ENCODE measurements at regions not wholly inside any gene's neighbourhood (a gene's known extent, or its start where the extent isn't known, plus 50 kb on each side); places are given as distances from the start of the nearest gene placed in this dataset.
"Not testable (repeated sequence)": the region's sequence is repeated elsewhere in the genome, so short reads cannot be mapped to it uniquely, and the experiment has no call there.

DNA sequence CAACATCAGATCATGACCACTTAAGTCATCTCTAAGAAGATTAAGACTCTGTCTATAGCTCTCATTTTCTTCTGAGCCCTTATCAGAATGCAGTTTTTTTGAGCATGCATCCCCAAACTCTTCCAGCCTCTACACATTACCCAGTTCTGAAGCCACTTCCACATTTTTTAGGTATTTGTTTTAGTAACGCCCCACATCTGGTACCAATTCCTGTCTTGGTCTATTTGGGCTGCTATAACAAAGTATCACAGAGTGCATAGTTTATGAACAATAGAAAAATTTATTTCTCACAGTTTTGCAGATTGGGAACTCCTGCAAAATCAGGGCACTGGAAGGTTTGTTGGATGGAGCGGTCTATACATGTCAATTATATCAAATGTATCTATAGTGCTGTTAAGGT lies 107.7 kb upstream of the KCND2 start:
- DNase-seq = no peak

DNA sequence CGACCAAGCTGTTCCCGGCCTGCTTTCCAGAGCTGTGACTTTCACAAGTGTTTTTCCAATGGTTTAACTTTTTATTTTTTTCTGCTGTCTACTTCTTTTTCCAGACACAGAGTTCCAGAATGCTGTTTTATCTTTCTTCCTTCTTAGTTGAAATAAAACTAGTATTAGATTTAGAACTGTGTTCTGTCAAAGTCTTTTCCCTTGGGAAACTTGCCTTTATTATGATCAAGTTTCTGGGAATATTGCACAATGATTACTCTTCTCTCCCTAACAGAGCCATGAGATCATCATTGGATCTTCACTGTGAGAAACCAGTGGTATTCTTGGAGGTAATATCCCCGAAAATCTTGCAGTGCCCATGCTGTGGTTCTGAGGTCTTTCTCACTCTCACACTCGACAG lies 104.9 kb upstream of the KCND2 start:
- no peak for DNase-seq

DNA sequence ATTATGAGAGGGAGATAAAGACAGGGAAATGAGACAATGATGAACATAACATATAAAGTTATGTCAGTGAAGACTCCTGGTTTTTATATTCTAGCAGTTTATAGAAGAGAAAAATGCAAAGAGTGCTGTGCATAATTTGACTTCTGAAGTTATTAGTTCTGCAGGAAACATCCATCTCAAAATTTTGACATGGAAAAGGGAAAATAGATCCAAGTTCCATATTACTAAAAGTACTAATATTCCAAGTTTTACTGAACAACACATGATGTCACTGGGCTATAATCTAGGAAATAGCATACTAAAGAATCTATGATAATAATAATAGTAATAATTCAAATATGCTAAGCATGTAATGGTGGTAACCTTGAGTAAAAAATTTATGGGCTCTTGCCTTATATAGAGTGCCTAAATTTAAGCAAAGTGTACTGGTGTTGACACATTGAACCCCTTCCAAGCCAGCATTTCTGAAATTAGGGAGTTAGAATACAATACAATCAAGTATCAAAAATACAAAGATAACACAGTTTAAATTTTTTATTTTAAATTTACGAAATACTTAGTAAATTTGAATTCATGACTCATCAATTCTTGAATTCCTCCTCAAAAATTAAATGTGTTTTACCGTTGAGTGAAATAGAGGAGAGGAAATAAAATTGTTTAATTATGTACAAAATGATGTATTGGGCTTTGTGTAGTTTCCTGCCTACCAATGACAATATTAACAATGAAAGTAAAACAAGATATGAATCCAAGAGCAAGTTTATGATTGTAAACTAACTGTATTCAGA lies 102.8 kb upstream of the KCND2 start:
- DNase-seq = no peak

DNA sequence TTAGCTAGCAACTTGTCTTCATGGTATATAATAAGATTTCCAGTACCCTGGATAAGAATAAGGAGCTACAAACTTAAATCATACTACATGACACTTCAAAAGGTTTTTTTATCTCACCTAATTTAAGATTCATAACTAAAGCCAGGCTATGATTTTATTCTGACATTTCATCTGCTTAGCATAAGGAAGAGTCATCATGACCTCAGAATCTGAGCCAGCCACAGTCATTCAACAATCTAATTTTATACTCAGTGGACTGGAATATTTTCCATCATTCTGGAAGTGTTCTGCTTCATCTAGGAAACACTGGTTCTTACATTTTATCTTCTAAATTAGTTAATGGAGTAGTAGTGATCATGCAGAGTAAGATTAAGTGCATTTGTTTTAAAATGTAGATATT lies 102.1 kb upstream of the KCND2 start:
- DNase-seq = no peak

DNA sequence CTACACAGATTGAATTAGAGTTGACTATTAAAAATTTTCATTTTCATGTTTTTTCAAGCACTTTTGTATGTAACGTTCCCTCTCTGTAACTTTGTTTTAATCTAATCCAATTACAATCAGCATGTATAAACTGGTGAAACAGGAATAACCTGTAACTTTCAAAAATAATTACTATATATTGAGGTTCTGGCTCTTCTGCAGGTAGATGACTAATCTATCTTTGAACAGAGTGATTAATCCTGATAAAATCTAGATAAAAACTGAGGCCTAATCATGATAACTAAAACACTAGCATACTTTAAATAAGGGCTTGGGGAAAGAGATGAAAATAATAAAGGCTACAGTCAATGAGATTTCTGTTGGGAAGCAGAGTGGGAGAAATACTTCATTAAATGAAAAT lies 101.6 kb upstream of the KCND2 start:
- no peak for DNase-seq

DNA sequence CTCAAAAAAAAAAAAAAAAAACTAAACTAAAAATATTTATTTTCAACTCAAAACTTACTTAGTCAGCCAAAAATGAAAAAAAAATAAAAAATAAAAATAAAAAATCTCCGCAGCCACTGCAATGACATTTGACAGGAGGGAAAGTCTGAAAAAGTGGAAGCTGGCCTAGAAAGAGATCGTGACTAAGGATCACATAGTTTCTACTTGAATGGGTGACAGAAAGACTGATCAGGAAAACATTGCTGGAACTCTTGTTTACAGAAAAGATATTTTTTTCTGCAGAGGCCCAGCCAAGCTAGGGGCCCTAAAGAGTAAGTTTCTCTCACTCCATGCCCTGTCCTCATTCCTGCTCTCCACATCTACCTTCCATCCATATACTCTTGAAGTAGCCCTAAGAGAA lies 92.8 kb upstream of the KCND2 start:
- DNase-seq = no peak

DNA sequence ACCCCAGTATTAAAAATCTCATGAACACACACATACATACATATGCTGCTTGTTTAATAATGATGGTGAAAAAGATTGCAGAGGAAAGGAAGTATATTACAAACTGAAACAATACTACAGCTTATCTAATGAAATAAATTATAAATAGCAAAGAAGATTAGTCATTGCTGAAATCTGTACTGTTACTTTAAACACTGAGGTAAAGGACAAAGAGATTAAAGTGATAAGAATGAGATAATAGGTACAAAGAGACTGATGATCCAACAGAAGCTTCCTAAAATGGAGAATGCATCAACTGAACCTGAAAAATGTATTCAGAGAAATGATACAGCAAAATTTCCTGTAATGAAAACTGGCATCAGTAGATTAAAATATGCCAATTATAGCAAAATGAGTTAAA lies 91.5 kb upstream of the KCND2 start:
- DNase-seq = no peak

DNA sequence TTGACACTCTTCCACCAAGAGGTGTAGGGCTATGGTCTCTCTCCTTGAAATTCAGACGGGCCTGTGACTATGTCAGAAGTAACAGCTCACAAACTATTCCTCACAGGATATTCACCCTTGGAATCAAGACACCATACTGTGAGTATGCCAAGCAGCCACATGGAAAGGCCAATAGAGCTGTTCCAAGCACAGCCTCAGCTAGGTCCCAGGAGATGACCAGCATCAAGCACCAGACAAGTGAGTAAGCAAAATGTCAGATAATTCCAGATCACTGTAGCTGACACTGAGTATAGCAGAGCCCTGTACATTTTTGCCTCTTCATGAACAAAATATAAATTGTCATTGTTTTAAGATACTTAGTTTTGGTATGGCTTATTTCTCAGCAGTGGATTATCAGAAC lies 88.1 kb upstream of the KCND2 start:
- no peak for DNase-seq

DNA sequence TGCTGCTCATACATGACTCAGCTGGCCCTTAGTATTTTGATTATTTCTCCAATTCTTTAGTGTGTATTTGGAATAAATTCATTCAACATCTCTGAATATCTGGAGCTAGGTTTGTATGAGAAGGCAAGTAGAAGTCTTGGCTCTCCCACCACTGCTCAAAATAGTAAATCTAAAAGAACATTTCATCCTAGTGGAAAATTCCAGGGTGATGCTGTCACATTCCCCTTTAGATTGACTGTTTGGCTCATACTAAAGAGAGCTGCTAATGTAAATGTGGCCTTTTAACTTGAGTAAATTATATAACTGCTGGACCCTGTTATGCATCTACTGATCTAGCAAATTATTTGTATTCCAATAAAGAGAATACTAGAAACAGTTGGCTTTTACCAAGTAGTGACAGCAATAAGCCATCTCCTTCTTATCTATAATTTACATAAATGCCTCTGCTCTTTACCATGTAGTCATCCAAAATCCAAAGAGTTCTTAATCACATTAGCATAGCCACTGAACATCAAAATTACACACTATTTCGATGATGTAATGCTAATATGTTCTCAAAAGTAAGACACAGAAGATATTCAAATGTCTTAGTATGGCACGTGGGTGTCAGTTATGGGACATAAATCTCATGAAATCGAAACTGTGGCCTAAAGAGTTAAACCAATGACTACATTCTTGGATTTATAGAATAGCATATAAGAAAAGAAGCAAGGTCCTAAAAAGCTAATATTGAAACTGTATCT lies 86.9 kb upstream of the KCND2 start:
- DNase-seq = no peak

DNA sequence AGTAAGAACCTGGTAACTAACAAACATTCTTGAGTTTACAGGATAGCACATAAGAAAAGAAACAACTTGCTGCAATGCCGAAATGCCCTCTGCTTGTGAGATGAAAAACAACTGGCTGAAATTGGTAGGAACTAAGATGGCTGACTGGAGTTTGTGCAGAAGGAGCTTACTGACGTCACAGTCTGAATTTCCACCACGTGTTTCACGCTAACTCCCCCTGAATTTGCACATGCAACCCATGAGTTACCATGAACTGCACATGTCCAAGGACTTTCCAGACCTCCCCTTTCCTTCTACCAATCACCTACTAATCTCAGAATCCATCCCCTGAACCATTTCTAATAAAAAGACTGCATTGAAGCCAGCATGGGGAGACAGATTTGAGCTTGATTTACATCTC lies 86.3 kb upstream of the KCND2 start:
- no peak for DNase-seq

DNA sequence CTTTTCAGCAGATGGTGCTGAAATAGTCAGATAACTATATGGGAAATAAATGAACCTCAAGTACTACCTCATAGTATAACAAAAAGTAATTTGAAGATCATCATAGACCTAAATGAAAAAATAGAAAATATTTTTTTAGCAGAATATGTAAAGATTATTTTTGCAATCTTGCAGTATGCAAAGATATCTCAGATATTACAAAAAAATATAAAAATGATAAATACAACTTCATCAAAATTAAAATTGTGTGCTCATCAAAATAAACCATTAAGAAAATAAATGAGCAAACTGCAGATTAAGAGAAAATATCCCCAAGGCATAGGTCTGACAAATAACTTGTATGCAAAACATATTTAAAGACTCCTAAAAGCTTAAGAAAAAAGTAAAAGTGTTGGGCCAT lies 83.4 kb upstream of the KCND2 start:
- DNase-seq = no peak

DNA sequence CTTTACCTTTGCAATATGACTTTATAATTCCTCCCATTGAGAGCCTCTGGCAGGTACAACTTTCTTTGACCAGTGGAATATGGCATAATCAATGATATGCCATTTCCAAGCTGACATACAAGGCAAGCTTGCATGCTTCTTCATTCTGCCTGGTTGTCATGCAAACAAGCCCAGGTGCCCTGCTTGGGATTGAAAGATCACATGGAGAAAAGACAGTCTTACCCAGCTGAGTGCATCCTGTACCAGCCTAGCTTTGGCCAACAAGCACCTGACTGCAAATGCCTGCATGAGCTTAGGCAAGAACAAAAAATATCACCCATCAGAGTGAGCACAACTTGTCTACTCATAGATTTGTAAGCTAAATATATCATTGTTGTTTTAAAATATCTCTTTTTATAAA lies 82.9 kb upstream of the KCND2 start:
- DNase-seq = no peak

DNA sequence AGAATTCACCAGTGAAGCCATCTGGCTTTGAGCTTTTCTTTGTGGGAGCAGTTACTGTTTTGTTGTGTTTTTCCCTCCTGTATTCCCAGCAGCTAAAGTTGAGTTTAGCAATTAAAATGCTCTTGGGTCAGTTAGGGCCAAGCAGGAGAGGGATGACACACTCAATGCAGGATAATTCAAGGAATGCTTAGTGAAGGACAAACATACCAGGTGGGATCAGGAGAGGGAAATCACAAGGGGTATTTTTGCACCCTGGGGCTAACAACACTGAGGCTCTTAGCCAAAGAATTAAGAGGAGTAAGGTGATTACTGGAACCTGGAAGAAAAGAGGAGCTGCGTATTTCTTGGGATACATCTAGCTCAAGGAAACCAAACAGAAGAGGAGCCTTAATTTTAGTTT lies 82.4 kb upstream of the KCND2 start:
- no peak for DNase-seq

DNA sequence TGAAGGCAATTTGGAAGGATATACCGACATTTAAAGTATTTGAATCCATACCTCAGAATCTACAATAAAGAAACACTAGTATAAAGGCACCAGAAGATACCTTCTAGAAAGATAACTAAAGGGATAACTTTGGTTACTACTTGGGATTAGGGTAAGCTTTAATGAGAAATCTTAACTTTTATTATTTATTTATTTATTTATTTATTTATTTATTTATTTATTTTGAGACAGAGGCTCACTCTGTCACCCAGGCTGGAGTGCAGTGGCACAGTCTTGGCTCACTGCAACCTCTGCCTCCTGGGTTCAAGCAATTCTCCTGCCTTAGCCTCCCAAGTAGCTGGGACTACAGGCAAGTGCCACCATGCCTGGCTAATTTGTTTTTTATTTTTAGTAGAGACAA lies 81.6 kb upstream of the KCND2 start:
- not testable (repeated sequence) for DNase-seq

DNA sequence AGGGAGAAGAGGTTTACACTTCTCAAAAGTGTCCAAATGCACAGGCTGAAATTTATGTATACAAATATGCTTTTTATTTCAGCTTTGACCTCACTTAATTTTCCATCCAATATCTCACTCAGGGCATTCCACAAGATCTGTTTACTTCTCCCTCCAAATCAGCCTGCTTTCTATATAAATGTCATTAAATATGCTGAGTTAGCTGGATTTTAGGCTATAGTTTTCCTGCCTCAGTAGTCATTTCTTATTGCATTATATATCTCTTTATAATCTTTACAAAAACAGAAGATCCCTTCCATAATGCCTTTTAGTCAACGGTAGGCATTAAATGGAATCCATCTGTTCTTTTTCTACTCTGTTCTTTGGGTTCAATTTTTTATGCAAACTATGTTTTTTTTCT lies 71.7 kb upstream of the KCND2 start:
- DNase-seq = no peak

DNA sequence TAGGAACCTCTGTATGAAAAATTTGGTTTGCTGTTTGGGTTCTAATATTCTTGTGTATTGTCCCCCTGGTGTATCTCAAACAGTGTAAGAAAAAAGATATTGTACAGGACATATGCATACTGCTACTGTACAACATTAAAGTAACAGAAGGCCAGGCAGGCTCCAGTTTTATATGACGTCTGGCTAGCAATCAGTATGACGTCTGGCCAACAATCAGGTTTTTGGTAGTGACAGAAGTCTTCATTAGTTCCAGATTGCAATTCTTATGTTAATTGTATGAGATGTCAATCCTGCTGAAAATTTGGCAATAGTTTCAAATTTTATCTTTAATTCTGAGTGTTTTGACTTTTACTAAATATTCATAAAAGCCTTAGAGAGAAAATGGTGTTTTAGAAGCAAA lies 67.9 kb upstream of the KCND2 start:
- peak; percentile 26 for DNase-seq

DNA sequence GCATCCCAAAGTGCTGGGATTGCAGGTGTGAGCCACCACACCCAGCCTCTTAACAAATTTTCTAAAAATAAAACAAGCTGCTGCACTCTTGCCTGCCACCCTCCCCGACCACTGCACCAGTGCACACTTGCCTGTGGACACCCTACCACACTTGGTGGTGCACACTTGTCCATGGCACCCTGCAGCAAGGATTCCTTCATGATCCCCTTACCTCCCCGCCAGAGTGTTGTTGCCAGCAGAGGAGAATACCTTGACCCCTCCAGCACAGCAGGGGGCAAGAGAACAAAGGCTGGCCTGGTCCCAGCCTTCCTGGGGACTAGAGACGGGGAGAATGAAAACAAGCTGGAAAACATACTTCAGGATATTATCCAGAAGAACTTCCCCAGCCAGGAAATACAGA lies 65.9 kb upstream of the KCND2 start:
- DNase-seq = no peak

DNA sequence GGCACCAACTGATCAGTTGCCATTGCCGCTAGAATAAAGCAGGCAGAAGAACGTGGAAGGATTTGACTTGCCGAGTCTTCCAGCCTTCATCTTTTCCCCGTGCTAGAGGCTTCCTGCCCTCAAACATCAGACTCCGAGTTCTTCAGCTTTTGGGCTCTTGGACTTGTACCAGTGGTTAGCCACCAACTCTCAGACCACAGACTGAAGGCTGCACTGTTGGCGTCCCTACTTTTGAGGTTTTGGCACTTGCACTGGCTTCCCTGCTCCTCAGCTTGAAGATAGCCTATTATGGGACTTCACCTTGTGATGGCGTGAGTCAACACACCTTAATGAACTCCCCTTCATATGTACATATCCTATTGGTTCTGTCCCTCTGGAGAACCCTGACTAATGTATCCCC lies 57.3 kb upstream of the KCND2 start:
- no peak for DNase-seq

DNA sequence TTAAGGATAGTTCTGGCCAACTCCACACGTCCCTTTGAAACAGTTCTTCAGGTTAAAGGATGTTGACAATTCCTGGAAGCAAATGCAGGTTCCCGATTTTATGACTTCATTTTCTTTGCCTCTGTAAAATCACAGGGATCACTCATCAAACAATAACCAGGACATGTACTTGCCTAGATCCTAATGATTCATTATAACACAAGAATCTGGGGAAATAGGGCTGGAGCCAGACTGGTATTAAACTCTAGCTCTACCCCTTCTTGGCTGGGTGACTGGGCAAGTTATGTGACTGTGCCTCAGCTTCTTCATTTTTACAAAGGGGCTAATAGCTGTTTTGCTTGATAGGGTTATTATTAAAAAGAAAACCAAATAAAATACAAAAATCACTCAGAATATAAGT lies 56.0 kb upstream of the KCND2 start:
- no peak for DNase-seq

DNA sequence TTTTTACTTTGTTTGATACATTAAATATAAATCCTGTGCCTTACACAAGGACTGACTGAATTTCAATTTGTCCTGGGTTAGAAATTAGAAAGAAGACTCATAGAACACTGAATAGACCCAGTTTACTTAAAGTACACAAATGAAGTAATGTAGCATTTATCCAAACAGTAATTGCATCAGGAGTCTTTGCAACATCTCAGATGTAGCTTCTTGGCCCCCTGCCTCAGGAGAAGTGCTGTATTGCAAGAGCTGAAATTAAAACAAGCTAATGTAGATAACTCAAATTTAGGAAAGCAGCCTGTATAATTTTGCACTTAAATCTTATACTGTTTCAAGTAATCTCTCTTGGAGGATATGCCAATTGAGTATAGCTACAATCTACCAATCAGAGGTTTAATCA lies 54.3 kb upstream of the KCND2 start:
- DNase-seq = no peak

DNA sequence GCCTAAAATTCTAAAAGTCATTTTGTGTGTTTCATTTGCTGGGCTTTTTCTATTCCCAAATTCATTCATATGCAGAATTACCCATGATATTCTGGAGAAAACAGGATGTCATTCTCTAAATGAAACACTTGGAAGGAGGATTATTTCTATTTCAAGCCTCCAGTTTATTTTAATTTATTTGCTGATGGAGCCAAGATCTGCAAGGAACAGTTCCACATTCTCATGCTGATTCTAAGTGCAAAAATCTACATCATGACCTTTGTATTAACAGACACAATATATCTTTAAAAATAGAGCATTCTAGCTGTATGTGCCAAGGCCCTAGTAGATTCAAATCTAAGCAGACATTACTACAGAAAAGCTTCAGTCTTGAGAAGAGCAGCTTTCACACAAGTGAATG lies 51.3 kb upstream of the KCND2 start:
- DNase-seq = no peak
